HG03095 (cell line): ENCODE measurements at regions not wholly inside any gene's neighbourhood (a gene's known extent, or its start where the extent isn't known, plus 50 kb on each side); places are given as distances from the start of the nearest gene placed in this dataset.

Source experiments
- ATAC-seq: cut with Tn5 transposase; IDR thresholded peaks from one replicate; pipeline ENCODE4 v1.9.1; 2021; ENCODE audit warnings: moderate library complexity; ENCODE audit not compliant: unreplicated experiment

DNA sequence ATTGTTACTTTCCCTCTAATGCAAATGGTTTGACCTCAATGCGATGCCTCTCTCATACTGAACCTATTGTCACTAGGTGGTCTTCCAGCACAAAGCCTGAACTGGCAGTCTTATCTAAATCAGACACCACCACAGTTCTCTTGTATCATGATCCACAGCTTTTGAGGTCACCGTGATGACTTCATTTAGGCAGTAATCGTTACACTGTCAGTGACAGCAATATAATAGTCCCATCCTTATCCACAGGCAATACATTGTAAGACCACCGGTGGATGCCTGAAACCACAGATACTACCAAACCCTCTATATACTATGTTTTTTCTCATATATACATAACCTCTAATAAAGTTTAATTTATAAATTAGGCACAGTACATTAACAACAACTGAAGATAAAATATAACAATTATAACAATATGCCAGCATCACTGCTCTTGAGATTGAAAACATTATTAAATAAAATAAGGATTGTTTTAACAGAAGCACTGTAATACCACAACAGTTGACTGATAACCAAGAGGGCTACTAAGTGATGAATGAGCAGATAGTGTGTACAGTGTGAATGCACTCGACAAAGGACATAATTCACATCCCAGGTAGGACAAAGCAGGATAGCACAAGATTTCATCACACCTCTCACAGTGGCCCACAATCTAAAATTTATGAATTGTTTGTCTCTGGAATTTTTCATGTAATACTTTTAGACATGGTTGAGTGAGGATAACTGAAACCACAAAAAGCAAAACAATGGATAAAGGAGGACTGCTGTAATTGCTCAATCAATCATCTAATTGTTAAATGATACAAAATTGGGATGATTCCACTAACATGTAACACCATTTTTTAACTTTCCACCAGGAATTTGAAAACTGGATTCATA lies 419.4 kb downstream of the CENPC start:
- no peak for ATAC-seq

- ATAC-seq, result no peak
Observed at GRCh38 chr4:67124716-67125115, 420.6 kb downstream of the CENPC start.

DNA sequence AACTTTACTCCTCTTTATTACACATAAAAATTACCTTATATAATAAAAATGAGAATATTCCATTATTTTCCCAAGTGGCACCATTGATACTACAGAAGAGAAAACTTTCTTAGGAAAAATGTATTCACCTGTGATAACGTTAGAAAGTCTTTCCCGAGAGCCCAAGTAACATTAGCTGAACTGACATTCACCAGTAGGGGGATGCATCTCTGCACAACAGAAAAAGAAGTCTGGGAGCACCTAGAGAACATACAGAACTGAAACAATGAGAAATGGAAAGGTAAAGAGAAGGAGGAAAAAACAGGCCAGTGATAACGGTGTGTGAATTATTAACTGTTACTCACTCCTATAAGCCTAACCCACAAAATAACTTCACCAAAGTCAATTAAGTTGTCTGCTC lies 423.3 kb downstream of the CENPC start:
- no peak for ATAC-seq

- ATAC-seq, result no peak
Observed at GRCh38 chr4:67120369-67120768, 424.9 kb downstream of the CENPC start.

DNA sequence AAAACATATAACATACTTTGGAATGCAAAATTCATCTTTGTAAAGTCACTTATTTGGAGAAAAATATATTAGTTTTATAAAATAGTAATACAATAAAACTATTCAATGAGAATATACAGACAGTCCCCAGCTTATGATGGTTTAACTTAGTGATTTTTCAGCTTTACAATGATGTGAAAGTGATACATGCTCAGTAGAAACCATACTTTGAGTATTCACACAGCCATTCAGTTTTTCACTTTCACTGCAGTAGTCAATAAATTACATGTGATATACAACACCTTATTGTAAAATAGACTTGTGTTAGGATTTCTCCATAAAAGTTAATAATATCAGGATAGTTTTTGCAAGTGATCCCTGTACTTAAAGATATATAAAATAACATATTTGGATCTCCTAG lies 436.0 kb downstream of the CENPC start:
- ATAC-seq, result peak; percentile 50

- ATAC-seq, result no peak
Observed at GRCh38 chr4:67106861-67107460, 438.3 kb downstream of the CENPC start.

DNA sequence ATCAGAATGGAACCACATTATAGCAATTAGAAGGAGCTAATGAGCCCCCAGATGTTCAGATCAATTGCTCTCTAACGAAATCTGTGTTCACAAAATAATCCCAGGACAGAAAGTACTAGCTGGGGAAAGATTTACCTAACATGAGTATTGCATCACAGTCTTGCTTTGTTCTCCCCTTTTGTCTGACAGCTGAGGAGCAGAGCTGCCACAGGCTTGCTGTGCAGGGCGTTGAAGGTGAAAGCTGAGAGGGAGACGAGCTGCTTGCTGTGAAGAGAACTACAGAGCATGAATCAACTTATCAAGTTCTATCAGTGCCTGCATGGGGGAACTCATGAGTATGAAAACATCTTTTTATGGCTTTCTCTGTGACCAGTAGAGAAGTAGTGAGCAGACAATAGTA lies 441.2 kb downstream of the CENPC start:
- no peak for ATAC-seq

DNA sequence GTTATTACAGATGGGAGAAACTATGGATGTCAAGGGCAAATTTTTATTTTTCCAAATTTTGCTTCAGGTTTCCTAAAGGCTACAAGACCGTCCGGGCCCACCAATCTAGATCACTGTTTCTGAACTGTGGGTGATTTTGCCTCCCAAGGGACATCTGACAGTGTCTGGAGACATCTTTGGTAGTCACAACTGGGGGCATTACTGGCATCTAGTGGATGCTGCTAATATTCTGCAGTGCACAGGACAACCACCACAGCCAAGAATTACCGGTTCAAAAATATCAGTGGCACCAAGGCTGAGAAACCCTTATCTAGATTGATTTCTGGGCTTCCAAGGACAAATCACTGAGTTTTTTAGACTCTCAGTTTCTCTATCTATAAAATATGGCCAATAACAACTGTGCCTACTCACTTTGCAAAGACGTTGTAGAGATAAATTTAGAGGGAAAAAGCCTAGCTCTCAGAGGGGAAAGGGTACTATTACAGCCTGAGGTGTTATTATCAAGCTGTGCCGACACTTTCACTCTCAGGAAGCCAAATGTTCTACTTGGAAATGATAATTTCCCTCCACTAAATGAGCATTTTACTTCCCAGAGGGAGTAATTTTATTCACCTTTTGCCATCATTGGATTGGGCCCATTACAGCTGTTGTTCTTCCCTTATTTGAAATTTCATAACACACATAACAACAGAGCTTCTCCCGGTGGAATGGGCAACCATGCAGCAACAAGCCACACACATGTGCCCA lies 442.1 kb downstream of the CENPC start:
- no peak for ATAC-seq

GRCh38 chr4:67101612-67102011 lies 443.7 kb downstream of the CENPC start:
- ATAC-seq, result no peak

DNA sequence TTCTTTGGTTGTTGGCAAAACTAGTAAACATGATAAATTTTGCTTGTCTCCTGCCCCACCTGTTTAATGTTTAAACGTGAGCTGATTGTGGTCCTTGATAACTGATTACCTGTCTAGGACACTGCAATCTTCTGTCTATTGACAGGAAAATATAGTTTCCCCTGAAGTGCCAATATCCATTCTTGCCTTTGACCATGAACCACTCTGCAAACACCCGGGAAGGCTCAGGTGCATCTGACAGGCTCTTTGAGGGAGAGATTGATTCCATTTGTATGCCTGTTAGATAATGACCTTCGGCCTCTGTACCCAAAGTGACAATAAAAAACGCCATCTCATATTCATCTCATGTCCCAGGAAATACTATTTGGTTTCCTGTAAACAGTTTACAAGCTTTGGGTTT lies 453.0 kb downstream of the CENPC start:
- ATAC-seq, result no peak

- no peak for ATAC-seq
Observed at GRCh38 chr4:67091673-67092072, 453.6 kb downstream of the CENPC start.

GRCh38 chr4:67087897-67088296 lies 457.4 kb downstream of the CENPC start:
- ATAC-seq, result peak; percentile 84

GRCh38 chr4:67084783-67085182 lies 460.5 kb downstream of the CENPC start:
- ATAC-seq, result no peak

DNA sequence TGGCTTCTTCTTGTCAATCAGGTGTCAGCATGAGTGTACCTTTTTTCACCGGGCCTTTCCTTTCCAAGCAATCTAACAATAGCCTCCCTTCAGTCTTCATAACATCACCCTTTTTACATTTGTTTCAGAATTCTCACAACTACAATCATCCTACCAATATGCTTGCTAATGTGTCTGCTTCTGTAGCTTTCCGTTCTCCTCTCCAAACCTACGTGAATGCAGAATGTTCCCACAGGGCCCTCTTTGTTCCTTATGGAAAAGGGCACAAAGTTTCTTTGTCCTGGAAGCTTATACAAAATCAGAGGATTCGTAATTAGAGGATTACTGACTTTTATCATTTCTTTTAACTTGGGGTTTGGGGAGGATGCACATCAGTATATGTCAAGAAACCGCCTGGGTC lies 461.8 kb downstream of the CENPC start:
- ATAC-seq, result no peak

DNA sequence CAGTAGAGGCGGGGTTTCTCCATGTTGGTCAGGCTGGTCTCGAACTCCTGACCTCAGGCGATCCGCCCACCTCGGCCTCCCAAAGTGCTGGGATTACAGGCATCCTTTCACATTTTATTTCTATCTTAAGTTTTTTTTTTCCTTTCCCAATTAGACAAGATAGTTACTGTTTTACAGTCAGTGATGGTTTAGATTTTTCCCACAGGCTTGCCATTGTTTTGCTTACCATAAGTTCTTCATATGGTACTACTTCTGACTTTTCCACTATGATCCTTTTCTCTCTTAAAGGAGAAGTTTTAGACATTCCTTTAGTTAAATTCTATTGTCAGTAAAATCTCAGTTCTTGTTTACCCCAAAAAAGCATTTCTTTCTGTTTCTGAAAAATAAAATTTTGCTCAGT lies 462.6 kb downstream of the CENPC start:
- no peak for ATAC-seq

DNA sequence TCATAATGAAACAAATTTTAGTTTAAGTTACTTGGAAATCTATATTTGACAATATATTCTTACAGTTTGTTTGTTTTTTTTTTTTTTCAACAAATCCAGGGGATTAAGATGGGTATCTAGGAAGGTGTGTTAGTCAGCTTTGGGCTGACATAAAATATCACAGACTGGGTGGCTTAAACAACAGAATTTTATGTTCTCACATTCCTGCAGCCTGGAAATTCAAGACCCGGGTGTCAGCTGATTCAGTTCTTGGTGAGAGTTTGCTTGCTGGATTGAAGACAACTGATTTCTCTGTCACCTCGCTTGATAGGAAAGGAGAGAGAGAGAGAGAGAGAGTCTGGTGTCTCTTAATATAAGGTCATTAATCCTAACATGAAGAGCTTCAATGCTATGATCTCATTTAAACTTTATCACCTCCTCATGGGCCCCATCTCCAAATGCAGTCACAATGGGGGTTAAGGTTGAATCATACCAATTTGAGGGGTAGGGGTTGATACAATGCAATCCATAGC lies 465.2 kb downstream of the CENPC start:
- ATAC-seq, result no peak

- no peak for ATAC-seq
Observed at GRCh38 chr4:67071641-67072040, 473.7 kb downstream of the CENPC start.

- no peak for ATAC-seq
Observed at GRCh38 chr4:67055319-67055718, 490.0 kb downstream of the CENPC start.

GRCh38 chr4:67054896-67055295 lies 490.4 kb downstream of the CENPC start:
- no peak for ATAC-seq

GRCh38 chr4:67052814-67053675 lies 492.3 kb downstream of the CENPC start:
- ATAC-seq, result no peak
